HG03442 (cell line): ENCODE measurements at regions not wholly inside any gene's neighbourhood (a gene's known extent, or its start where the extent isn't known, plus 50 kb on each side); places are given as distances from the start of the nearest gene placed in this dataset.
"Not testable (repeated sequence)": the region's sequence is repeated elsewhere in the genome, so short reads cannot be mapped to it uniquely, and the experiment has no call there.

Experiments
- ATAC-seq: cut with Tn5 transposase; IDR thresholded peaks from one replicate; pipeline ENCODE4 v1.9.1; 2021; ENCODE audit warnings: mild to moderate bottlenecking, moderate library complexity; ENCODE audit not compliant: unreplicated experiment

DNA sequence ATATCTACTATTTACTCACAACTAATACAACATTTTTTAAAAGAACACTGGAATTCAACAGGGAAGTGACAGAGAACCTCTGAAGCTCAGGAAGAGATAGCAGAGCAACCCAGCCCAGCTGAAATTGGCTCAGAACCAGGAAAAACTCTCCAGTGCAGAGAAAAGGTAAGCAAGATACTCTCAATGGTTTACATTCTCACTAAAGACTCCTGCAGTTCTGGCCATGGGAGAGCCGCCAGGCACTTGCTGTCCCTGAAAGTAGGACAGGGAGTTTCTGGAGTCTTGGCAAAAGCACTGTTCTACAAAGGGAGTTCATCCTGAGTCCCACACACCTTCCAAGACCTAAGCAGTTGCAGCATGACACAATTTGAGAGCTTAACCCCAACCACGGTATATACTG, 330.8 kb downstream of the TRIM36 start:
- no peak for ATAC-seq

DNA sequence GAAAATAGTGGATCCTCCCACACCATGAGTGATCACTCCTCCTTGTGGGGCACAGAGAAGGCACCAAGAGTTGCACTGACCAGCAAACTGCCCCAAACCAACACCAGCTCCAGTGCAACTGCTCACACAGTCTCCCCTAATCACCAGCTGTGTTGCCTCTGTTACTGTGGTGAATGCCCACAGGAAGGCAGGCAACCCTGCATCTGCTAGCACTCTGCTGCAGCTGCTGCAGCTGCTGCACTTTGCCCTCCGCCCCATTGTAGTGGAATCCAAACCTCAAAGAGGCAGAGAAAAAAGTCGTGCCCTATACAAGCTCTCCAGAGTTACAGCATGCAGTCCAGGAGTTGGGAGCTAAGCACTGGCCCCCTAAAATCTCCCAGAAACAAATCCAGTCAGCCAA, 339.6 kb downstream of the TRIM36 start:
- ATAC-seq: no peak

DNA sequence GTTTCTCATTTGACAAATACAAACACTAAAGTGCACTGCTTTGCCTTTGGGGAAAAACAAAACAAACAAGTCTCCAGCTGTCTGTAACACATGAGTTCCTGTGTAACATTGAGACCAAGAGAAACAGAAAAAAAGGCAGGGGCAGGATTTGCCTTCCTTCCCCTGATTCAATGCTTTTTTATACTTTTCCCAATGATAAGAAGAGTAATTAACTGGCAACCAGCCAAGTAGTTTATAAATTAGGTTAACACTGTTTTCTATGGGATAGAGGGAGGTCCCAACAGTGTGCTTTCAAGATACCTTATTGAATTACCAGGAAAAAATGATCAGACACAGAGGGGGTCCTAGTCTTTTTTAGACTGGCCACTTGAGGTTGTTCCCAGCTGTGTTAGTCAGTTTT, 346.8 kb downstream of the TRIM36 start:
- no peak for ATAC-seq

GRCh38 chr5:114822436-114822835, 347.3 kb downstream of the TRIM36 start:
- ATAC-seq: no peak

DNA sequence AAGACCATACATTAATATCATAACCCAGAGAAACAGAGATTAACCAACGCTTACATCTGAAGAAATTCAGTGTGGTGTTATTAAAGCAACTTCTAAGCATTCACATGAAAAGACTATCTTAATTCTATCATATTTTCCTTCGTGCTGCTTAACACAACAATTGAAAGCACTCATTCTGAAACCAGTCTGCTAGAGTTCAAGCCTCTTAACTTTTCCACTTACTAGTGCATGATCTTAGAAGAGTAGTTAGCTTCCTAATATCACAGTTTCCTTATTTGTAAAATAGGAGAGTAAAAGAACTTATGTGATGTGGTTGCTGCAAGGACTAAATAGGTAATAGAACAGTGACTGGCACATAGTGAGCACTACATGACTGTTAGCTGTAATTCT, 379.3 kb downstream of the TRIM36 start:
- ATAC-seq: no peak

DNA sequence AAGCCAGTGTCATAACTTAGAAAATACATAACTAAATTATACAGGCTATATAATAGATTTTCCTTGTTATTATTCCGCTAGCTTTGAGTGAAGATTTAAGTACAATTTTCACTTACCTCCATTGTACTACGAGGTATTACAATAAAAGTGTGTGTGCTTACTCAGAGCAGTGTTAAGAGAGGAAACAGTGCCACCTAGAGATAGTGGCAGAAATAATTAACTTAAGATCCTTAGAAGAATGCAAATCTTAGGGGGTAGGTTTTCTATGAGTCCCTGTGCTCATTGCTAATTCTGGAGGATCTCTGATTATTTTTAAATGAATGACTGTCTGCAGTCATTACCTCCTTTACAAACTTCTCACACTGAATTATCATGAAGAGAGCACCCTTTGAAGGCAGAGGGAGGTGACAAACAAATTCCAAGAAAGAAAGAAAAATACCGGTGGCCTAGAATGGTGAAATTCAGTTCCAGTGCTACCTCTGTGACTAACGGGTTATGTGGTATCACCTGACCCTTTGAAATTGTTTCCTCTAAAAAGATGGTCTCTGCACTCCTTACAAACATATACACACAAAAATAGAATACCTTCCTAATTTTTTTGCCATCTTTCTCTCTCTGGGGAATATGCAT, 379.8 kb downstream of the TRIM36 start:
- peak; percentile 79 for ATAC-seq

DNA sequence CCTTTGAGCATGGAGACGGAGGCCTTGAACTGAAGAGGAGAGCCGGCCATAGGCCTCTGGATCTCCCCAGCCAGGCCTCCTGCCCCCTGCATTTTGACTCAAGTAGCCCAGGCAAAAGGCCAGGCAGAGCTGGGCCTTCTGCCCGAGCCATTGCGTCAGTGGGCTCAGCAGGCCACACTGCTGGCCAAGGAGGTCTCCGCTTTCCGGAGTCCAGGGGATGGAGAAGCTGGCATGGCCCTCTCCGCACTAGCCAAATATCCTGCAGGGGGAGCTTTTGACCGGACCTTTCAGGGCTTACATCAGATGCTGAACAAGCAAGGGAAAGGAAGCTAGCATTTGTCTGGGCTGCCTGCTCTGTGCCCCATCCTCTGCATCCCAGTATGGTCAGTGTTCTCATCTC, 386.8 kb downstream of the TRIM36 start:
- no peak for ATAC-seq

- no peak for ATAC-seq
Observed at GRCh38 chr5:114782177-114782576, 387.5 kb downstream of the TRIM36 start.

GRCh38 chr5:114780290-114780689, 389.4 kb downstream of the TRIM36 start:
- no peak for ATAC-seq

GRCh38 chr5:114744406-114744805, 382.5 kb downstream of the KCNN2 start:
- ATAC-seq: no peak

DNA sequence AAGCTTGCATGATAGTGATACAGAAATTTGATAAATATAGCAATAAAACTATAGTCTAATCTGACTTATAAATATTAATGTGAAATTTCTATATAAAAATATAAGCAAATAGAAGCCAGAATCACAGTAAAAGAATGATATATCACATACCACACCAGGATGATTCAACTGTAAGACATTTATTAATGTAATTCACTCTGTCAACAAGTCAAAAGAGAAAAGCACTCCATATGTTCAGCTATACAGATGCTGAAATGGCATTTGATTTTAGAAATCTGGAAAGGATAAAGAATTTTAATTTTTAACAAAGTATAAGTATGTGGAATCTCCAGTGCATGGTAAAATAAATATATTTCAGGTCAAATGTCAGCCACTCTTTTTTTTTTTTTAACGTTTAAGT, 372.4 kb downstream of the KCNN2 start:
- no peak for ATAC-seq

- ATAC-seq: no peak
Observed at GRCh38 chr5:114729986-114730385, 368.1 kb downstream of the KCNN2 start.

DNA sequence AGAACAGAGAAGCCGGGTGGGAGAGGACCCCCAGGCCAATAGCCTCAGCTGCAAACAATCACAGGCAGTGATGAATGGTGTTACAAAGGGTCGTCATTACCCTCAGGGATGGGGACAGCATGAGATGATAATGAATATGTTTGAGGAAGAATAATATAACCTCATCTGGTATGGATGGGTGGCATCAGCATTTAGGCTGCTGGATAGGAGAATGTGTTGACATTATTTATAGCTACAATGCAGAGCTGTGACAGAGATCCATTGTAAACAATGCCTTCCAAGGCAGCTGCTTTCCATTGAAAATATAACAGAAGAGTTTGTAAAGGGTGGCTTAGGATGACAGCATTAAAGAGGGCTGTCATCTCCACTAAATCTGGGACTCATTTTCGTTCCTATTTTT, 365.5 kb downstream of the KCNN2 start:
- ATAC-seq: no peak

GRCh38 chr5:114726131-114726530, 364.3 kb downstream of the KCNN2 start:
- no peak for ATAC-seq

GRCh38 chr5:114719268-114719667, 357.4 kb downstream of the KCNN2 start:
- ATAC-seq: no peak

DNA sequence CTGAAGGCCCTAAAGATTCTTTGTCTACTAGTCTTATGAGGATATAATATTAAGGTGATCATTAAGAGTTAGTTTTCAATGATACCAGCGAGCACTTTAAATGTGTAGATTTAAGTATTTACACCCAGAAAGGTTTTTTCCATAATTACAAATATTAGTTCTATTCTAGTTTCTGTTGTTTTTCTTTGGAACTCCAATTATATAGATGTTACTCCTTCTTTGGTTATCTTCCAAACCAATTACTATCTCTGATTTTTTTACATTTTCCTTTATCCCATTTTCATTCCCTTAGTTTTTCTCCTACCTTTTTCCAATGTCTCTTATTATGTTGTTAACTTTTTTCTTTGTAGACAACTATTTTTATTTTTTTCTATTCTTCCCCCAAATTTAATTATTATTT, 355.1 kb downstream of the KCNN2 start:
- no peak for ATAC-seq

- ATAC-seq: not testable (repeated sequence)
Observed at GRCh38 chr5:114704225-114704893, 342.5 kb downstream of the KCNN2 start.

DNA sequence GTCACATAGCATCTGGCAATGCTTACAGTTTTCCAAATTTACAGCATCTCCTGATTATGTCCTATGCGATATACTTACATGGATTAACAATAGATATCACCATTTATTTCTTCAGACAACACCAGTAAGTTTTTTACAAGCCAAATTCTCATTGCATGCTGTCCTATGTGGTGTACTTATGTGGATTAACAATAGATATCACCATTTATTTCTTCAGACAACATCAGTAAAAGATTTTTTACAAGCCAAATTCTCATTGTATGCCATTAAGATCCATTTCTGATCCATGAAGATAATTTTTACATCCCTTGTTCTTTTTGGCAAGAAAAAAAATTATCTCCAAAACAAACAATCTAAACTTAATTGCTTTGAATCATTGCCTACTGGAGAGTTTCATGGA, 340.9 kb downstream of the KCNN2 start:
- ATAC-seq: no peak

GRCh38 chr5:114702136-114702535, 340.3 kb downstream of the KCNN2 start:
- no peak for ATAC-seq

GRCh38 chr5:114700823-114701222, 339.0 kb downstream of the KCNN2 start:
- no peak for ATAC-seq

DNA sequence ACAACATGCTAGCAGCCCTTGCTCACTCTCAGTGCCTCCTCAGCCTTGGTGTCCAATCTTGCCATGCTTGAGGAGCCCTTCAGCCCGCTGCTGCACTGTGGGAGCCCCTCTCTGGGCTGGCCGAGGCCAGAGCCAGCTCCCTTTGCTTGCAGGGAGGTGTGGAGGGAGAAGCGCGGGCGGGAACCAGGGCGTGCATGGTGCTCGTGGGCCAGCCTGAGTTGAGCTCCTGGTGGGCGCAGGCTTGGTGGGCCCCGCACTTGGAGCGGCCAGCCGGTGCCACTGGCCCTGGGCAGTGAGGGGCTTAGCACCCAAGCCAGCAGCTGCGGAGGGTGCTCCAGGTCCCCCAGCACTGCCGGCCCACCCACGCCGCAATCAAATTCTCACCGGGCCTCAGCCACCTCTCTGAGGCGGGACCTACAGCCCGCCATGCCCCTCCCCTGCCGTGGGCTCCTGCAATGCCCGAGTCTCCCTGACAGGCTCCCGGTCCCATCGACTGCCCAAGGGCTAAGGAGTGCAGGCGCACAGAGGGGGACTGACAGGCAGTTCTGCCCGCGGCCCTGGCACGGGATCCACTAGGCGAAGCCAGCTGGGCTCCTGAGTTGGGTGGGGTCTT, 333.5 kb downstream of the KCNN2 start:
- no peak for ATAC-seq

GRCh38 chr5:114686356-114686755, 324.5 kb downstream of the KCNN2 start:
- ATAC-seq: no peak
